ENCODE measurements at regions not wholly inside any gene's neighbourhood (a gene's known extent, or its start where the extent isn't known, plus 50 kb on each side); places are given as distances from the start of the nearest gene placed in this dataset.
"Not testable (repeated sequence)": the region's sequence is repeated elsewhere in the genome, so short reads cannot be mapped to it uniquely, and the experiment has no call there.

DNA sequence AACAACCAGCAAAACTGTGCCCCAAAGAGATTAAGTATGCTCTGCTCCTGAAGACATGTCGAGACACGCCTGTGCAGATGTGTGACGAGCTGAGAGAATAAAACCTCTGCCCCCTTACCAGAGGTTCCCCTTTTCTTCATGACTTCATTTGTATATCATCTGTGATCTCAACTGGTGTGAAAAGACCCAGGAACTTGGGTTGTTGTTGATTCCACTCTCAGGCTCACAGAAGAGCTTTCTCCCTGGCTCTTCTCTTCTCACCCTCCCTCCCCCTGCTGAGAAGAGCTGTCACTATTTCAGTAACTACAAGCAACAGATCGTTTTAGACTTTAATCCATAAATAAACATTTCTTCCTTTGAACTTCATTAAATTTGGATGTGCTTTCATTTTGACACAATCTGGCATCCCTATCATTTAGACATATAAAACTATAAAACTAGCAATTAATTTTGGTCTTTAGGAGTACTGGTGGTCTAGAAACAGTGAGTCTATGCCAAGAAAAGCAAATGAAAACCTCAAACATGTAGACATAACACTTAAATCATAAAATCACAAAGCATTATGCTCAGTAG lies 179.3 kb upstream of the FZD8 start:
- H2AFZ ChIP-seq (ENCODE audit: low read depth): no peak overlapping the region

GRCh38 chr10:35819736-35820135 lies 177.6 kb upstream of the FZD8 start:
- no peaks in the 10 kb centered on the region for H3K79me2 ChIP-seq (ENCODE audit: insufficient read depth, low read depth)
- TF ChIP-seq, protein P1, sequence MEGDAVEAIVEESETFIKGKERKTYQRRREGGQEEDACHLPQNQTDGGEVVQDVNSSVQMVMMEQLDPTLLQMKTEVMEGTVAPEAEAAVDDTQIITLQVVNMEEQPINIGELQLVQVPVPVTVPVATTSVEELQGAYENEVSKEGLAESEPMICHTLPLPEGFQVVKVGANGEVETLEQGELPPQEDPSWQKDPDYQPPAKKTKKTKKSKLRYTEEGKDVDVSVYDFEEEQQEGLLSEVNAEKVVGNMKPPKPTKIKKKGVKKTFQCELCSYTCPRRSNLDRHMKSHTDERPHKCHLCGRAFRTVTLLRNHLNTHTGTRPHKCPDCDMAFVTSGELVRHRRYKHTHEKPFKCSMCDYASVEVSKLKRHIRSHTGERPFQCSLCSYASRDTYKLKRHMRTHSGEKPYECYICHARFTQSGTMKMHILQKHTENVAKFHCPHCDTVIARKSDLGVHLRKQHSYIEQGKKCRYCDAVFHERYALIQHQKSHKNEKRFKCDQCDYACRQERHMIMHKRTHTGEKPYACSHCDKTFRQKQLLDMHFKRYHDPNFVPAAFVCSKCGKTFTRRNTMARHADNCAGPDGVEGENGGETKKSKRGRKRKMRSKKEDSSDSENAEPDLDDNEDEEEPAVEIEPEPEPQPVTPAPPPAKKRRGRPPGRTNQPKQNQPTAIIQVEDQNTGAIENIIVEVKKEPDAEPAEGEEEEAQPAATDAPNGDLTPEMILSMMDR (conservative IDR thresholded peaks at IDR 0.05; ENCODE audit: low read depth, low read length): no peak
- no peak overlapping the region for H2AFZ ChIP-seq (ENCODE audit: low read depth)
- no peaks in the 10 kb centered on the region for H3K36me3 ChIP-seq (ENCODE audit: insufficient read depth)
- H3K4me3 ChIP-seq (IDR thresholded peaks at IDR 0.05; ENCODE audit: insufficient read depth, low read depth, low read length): no peak overlapping the region
- H3K27me3 ChIP-seq (ENCODE audit: insufficient read depth, low read depth): no peaks in the 10 kb centered on the region
- H3K27ac ChIP-seq: no peak overlapping the region
- no peaks in the 10 kb centered on the region for H4K20me1 ChIP-seq (ENCODE audit: insufficient read depth)
- H3K4me2 ChIP-seq: no peak overlapping the region
- H3K9ac ChIP-seq: no peak overlapping the region
- no peaks in the 10 kb centered on the region for H3K4me1 ChIP-seq (ENCODE audit: low read depth, poor library complexity, severe bottlenecking)

More for the DNA sequence above, 179.3 kb upstream of the FZD8 start:
- Histone ChIP-seq H4K20me1 (ENCODE audit: insufficient read depth) (no peaks in the 10 kb centered on the region), H3K4me1 (ENCODE audit: low read depth, poor library complexity, severe bottlenecking) (no peaks in the 10 kb centered on the region), H3K27me3 (ENCODE audit: insufficient read depth, low read depth) (no peaks in the 10 kb centered on the region), H3K27ac (no peak overlapping the region), H3K36me3 (ENCODE audit: insufficient read depth) (no peaks in the 10 kb centered on the region), H3K79me2 (ENCODE audit: insufficient read depth, low read depth) (no peaks in the 10 kb centered on the region), H3K4me3 (IDR thresholded peaks at IDR 0.05; ENCODE audit: insufficient read depth, low read depth, low read length) (no peak overlapping the region), H3K4me2 (no peak overlapping the region), H3K9ac (no peak overlapping the region)
- TF ChIP-seq, protein P1 (conservative IDR thresholded peaks at IDR 0.05; ENCODE audit: low read depth, low read length): no peak

DNA sequence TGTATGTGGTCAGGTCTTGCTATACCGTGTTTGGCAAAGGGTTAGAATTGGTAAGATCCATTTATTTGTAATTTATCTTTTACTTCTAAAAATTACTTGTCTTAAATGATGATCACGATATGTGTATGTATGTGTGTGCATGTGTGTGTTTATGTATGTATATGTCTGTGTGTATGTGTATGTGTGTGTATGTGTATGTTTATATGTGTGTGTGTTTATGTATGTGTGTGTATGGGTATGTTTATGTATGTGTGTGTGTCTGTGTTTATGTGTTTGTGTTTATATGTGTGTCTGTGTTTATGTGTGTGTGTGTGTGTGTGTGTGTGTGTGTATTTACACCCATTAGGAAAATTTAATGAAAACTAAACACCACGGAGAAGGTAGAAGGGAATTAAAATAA lies 176.9 kb upstream of the FZD8 start:
- Histone ChIP-seq H3K4me1 (ENCODE audit: low read depth, poor library complexity, severe bottlenecking) (no peaks in the 10 kb centered on the region), H3K4me3 (IDR thresholded peaks at IDR 0.05; ENCODE audit: insufficient read depth, low read depth, low read length) (no peak overlapping the region), H3K27me3 (ENCODE audit: insufficient read depth, low read depth) (no peaks in the 10 kb centered on the region), H3K27ac (no peak overlapping the region), H3K9ac (no peak overlapping the region), H3K36me3 (ENCODE audit: insufficient read depth) (no peaks in the 10 kb centered on the region), H3K4me2 (no peak overlapping the region), H3K79me2 (ENCODE audit: insufficient read depth, low read depth) (no peaks in the 10 kb centered on the region), H4K20me1 (ENCODE audit: insufficient read depth) (no peaks in the 10 kb centered on the region), H2AFZ (ENCODE audit: low read depth) (no peak overlapping the region)
- TF ChIP-seq, protein P1 (conservative IDR thresholded peaks at IDR 0.05; ENCODE audit: low read depth, low read length): no peak

- not testable (repeated sequence) for H2AFZ ChIP-seq (ENCODE audit: low read depth); H3K9ac ChIP-seq; H3K36me3 ChIP-seq (ENCODE audit: insufficient read depth); H4K20me1 ChIP-seq (ENCODE audit: insufficient read depth); H3K27me3 ChIP-seq (ENCODE audit: insufficient read depth, low read depth); H3K27ac ChIP-seq; H3K4me3 ChIP-seq (IDR thresholded peaks at IDR 0.05; ENCODE audit: insufficient read depth, low read depth, low read length); H3K4me2 ChIP-seq; H3K79me2 ChIP-seq (ENCODE audit: insufficient read depth, low read depth); H3K4me1 ChIP-seq (ENCODE audit: low read depth, poor library complexity, severe bottlenecking)
Measured at GRCh38 chr10:35817109-35817508, 175.0 kb upstream of the FZD8 start.

GRCh38 chr10:35813219-35813618 lies 171.1 kb upstream of the FZD8 start:
- H3K4me1 ChIP-seq (ENCODE audit: low read depth, poor library complexity, severe bottlenecking): no peaks in the 10 kb centered on the region
- TF ChIP-seq, protein P1 (conservative IDR thresholded peaks at IDR 0.05; ENCODE audit: low read depth, low read length): no peak
- H3K27me3 ChIP-seq (ENCODE audit: insufficient read depth, low read depth): no peaks in the 10 kb centered on the region
- H3K79me2 ChIP-seq (ENCODE audit: insufficient read depth, low read depth): no peaks in the 10 kb centered on the region
- H4K20me1 ChIP-seq (ENCODE audit: insufficient read depth): no peaks in the 10 kb centered on the region
- H3K4me2 ChIP-seq: no peak overlapping the region
- no peaks in the 10 kb centered on the region for H3K36me3 ChIP-seq (ENCODE audit: insufficient read depth)
- no peak overlapping the region for H3K9ac ChIP-seq
- no peak overlapping the region for H2AFZ ChIP-seq (ENCODE audit: low read depth)
- H3K27ac ChIP-seq: no peak overlapping the region
- H3K4me3 ChIP-seq (IDR thresholded peaks at IDR 0.05; ENCODE audit: insufficient read depth, low read depth, low read length): no peak overlapping the region

Data from KMS-11 (cell line).